HG03342 (cell line): ENCODE measurements at regions not wholly inside any gene's neighbourhood (a gene's known extent, or its start where the extent isn't known, plus 50 kb on each side); places are given as distances from the start of the nearest gene placed in this dataset.
"Not testable (repeated sequence)": the region's sequence is repeated elsewhere in the genome, so short reads cannot be mapped to it uniquely, and the experiment has no call there.

Experiments
- ATAC-seq: cut with Tn5 transposase; IDR thresholded peaks from one replicate; pipeline ENCODE4 v1.9.1; 2021; ENCODE audit warnings: mild to moderate bottlenecking, moderate library complexity; ENCODE audit not compliant: unreplicated experiment

DNA sequence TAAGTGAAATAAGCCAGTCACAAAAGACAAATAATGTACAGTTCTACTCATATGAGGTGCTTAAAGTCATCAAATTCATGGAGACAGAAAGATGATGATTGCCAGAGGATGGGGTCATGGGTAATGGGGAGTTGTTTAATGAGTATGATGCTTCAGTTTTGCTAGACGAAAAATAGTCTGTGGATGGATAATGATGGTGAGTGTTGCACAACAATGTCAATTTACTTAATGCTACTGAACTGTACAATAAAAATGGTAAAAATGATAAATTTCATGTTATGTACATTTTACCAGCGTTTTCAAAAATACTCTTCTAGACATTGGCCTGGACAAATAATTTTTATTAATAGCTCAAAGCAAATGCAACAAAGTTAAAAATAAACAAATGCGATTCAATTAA, 118.5 kb upstream of the KYNU start:
- no peak for ATAC-seq

DNA sequence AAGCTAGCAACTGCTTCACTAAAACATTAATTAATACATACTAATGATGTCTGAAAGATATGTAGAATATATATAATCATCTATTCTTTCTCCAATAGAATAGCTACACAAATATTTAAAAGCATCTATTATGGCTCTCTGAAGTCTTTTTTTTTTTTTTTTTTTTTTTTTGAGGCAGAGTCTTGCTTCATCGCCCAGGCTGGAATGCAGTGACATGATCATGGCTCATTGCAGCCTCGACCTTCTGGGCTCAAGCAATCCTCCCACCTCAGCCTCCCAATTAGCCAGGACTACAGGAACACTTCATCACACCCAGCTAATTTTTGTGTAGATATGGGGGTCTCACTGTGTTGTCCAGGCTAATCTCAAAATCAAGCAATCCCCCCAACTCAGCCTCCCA, 120.4 kb upstream of the KYNU start:
- no peak for ATAC-seq

DNA sequence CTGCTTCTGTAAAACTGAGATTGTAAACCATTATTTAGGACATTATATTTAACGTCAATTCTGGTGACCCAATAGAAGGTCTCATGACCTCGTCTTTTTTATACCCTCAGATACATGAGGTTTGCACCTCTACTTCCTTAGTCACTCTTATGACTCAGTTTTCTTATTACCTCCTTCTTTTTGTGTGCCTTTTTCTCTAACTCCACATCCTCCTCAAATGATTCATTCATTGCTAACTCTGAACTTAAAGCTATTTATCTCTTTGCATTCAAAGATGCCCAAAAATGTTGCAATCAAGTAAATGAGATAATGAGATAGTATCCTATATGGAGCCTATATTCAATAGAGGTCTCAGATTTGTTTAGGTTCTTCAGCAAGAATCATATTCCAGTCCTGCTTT, 121.0 kb upstream of the KYNU start:
- ATAC-seq, result no peak

DNA sequence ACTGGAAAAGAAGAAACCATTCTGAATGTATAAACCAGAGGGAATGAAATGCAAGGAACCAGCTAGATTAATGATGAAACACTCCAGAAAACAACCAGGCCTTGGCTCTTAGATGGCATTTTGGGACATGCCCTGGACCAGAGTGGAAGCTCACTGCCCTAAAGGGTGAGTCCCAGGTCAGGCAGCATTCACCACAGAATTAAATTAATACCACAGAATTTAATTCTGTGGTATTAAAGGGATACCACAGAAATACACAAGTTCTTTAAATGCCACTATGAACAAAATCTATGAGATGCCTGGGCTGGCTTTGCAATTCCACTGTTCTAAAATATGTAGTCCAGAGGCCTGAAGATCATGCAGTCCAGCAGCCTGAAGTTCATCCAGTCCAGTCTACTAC, 122.3 kb upstream of the KYNU start:
- no peak for ATAC-seq

DNA sequence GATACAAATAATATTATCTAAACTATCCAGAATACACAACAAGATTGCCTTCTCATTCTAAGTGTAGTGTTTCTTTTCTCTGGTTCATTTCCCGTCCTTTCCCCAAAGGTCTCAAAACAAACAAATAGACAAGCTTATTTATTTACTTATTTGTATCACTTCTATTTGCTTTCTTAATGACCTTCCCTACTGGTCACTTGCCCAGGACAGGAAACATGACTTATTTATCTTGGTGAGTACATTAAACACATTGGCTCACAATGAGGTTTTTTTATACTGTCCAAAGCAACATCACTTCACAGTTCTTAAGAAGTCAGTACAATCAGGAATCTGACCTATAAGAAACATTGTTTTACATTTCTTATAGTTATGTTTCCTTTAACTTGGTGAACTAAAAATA, 123.3 kb upstream of the KYNU start:
- no peak for ATAC-seq

DNA sequence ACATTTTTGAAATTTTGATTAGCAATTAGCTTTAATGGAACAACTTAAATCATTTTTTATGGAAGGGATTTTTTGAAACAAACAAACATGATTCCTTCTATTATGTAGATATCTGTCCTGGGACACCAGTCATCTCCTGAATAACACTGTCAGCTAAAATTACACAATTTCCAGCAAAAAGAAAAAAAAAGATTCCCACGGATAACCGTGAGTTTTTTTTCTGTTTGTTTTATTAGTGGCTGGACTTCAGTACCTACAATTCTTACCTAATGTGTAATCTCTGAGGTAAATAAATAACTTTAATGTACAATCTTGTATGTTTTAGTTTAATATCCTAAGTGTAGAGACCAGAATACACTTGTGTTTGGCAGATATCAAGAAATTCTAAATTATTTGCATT, 126.6 kb upstream of the KYNU start:
- no peak for ATAC-seq

DNA sequence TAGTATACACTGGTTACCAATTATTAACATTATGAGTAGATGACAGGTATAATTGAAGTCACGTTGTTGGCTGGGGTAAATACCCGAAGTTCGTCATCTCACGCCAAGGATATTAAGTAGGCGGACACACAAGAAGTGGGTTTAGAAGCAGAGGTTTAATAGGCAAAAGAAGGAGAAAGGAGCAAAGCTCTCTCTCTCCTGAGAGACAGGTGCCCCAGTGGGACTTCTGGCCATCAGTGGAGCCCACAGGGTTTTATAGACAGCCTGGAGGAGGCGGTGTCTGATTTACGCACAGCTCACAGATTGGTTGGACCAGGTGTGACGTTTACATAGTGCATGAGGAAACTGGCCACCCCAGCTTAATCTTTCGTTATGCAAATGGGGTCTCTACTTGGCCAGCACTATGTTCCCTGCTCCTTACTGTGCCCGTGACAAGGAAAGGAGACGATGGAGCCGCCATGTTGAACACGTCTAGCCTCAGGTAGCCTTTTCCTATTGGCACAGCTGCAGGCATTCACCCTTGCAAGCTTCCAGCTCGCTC, 128.8 kb upstream of the KYNU start:
- ATAC-seq, result no peak

DNA sequence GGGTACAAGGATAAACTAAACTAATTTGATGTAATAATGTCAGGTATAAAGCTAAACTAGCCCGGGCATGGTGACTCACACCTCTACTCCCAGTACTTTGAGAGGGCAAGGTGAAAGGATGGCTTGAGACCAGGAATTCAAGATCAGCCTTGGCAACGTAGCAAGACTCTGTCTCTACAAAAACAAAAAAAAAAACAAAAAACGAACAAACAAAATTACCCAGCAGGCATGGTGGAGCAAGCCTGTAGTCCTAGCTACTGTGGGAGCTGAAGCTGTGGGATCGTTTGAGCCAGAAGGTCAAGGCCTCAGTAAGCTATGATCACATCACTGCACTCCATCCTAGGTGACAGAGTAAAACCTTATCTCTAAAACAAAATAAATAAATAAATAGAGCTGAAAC, 131.8 kb upstream of the KYNU start:
- no peak for ATAC-seq

DNA sequence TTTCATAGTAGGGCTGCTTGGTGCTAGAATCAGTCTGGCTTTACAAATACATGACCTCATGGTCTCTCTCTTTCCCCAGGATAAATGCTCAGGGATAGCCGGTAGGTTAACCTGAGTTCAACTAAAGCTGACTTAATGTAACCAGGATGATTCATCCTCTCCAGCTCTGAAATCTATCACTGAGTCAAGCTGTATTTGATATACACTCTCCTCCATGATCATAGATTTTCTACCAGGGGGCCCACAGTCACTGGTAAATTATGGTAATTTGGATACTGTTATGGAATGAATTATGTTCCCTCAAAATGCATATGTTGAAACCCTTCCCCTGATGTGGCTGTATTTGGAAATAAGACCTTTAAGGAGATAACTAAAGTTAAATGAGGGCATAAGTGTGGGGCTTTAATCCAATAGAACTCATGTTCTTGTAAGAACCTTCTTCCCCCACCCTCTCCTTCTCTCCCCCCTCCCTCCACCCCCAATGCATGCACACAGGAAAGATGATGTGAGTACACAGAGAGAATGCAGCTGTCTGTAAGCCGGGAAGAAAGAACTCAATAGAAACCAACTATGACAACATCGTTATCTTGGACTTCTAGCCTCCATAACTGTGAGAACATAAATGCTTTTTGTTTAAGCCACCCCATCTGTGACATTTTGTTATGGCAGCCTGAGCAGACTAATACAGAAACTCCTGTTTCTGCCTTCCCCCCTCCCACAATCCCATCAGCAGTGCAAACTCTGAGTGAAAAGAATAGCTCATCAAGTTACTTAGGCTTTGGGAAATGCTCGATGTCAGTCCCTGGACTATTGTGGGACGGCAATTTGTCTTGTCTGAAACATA, 134.9 kb upstream of the KYNU start:
- ATAC-seq, result peak; percentile 36

DNA sequence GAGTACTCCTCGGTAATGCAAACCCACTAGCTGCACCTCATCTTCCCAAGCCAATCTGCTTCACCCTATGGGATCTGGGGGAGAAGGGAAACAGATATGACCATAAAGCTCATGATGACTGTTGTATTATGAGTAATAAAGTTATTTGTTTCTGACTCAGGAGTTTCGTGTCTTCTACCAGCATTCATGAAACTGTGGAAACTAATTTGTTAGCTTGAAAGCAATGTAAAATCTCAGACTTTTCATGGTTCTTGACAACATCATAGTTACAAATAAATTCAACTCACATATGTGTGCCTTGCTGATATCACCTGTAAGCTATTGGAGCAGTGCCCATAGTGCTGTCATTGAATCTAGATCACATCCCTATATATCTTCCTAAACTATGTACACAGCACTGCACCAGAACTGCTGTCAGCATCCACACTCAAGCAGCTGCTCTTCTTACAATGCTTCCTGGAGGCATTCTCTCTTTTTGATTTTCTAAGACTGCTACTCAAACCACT, 135.6 kb upstream of the KYNU start:
- ATAC-seq, result peak; percentile 65

DNA sequence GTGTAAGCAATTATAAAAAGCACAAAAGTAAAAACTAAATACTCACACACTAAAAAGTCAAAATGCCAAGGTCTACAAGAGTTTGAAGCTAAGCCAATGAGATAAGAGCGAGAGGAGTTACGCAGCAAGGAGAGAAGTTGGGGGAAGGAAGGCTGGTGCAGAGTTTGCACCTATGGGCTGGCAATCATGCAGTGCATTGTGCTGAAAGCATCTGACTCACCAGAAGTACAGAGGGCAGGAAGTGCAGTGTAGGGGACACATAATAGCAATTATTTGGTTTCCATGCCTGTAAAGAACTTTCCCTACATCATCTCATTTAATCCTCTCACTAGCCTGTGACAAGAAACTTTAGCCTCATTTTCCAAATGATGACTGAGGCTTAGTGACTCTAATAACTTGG, 142.7 kb upstream of the KYNU start:
- ATAC-seq, result no peak

DNA sequence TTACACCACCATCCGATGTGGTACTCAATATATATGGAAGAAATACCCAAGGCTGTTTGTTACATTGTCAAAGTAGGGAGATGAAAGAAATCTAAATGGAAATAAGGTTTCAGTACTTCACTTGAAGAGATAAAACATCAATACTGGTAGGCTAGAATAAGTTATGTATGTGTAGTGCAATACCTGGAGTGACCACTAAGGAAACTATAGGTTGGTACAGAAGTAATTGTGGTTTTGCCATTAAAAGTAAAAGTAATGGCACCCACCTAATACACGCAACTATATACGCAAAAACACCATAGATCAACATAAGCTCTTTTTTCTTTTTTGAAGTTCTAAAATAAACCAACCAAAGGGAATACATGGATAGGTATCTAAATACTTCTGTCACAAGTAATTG, 143.2 kb upstream of the KYNU start:
- no peak for ATAC-seq

DNA sequence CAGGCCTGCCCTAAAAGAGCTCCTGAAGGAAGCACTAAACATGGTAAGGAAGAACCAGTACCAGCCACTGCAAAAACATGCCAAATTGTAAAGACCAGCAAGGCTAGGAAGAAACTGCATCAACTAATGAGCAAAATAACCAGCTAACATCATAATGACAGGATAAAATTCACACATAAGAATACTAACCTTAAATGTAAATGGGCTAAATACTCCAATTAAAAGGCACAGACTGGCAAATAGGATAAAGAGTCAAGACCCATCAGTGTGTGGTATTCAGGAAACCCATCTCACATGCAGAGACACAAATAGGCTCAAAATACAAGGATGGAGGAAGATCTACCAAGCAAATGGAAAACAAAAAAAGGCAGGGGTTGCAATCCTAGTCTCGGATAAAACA, 147.7 kb upstream of the KYNU start:
- ATAC-seq, result not testable (repeated sequence)

DNA sequence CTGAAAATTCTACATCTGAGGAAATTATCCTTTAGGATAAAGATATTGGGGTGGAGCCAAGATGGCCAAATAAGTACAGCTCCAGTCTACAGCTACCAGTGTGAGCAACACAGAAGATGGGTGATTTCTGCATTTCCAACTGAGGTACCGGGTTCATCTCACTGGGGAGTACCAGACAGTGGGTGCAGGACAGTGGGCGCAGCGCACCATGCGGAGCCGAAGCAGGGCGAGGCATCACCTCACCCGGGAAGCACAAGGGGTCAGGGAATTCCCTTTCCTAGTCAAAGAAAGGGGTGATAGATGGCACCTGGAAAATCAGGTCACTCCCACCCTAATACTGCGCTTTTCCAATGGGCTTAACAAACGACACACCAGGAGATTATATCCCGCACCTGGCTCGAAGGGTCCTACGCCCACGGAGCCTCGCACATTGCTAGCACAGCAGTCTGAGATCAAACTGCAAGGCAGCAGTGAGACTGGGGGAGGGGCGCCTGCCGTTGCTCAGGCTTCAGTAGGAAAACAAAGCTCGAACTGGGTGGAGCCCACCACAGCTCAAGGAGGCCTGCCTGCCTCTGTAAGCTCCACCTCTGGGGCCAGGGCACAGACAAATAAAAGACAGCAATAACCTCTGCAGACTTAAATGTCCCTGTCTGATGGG, 149.5 kb upstream of the KYNU start:
- ATAC-seq, result not testable (repeated sequence)

DNA sequence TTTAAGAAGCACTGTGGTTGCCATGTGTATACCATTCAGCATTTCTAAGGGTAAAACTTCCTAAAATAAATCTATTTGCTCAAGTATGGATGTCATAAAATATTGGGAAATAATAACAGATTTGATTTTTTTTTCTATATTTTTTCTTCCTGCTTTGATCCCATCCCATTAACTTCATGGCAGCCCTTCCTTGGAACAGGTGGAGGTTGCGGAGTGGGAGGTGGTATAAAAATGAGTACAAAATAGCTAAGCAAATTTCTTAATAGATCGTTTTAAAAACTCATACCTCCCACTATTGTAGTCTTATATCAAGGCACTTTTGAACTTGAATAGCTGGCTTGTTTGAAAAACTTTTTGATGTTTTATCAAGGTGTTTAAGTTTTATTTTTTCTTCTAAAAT, 152.1 kb upstream of the KYNU start:
- ATAC-seq, result peak; percentile 3

DNA sequence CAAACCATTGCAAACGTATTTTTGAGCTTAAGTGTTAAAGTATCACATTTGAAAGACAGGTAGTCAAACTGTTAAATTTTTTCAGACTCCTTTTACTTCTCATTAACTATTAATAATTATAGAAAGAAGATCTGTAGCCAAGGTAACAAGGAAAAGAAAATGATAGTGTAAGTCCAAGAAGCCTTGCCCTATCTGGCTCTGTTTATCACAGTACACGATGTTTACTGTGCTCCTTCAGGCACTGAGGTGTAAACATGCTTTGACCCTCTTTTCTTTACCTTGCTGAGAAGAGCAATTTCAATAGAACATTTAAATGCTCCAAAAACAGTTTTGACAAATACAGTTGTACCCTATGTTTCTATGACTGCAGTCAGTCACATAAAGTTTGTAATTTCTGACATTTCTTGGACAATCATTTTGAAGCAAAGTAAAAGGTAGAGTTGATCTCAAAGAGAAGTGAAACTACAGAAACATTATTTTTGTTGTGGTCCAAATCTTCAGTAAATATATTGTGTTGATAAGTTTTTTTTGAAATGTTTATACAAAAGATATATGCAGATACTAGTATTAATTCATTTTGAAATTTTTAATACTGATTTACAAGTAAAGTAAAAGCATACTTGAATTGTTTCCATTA, 152.6 kb upstream of the KYNU start:
- peak; percentile 77 for ATAC-seq

DNA sequence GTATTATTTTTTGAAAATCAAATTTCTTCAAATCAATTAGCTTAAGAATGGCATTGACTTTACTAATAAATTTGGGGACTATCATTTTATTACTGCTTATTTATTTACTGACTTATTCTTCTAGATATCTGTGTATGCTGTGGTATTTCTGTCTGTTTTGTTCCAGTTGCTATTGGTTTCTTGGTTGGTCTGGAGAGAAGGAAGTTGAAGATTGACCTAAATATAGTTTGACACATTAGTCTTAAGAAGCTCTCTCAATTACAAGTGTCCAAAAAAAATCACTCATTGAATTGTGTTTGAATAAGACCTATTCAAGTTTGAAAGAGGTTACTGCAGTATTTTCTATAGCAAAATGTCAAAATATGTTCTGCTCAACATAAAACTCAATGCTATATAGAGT, 153.3 kb upstream of the KYNU start:
- peak; percentile 57 for ATAC-seq

DNA sequence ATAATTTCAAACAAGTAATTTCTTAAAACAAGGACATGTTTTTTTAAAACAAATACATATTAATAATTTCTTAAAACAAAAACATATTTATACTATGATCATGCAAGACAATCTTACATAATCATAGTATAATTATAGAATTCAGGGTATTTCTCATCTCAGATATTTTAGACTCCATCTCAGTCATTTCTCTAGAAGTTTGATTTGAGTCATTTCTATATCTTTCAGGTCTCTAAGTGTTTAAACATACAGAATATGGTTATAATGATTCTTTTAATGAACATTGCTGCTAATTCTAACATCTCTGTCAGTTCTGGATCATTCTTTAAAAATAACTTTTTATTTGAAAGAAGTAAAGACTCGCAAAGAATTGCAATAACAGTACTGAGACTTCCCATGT, 154.2 kb upstream of the KYNU start:
- ATAC-seq, result no peak

DNA sequence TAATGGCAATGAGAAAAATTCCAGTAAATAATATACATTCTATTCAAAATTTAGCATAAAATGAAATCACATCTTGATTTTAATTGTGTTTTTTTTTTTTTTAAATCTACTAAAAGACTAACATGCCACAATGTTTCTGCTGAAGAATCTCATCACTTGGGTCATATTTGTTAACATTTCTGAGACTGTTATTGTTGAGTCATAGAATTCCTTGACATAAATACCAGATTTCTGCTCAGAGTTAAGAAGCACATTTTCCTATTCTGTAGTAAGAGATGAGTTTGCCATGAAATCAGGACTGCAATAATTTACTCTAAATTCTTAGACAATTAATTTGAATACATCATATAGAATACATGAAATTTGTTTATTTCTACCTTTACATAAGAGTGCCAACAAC, 154.9 kb upstream of the KYNU start:
- ATAC-seq, result no peak

DNA sequence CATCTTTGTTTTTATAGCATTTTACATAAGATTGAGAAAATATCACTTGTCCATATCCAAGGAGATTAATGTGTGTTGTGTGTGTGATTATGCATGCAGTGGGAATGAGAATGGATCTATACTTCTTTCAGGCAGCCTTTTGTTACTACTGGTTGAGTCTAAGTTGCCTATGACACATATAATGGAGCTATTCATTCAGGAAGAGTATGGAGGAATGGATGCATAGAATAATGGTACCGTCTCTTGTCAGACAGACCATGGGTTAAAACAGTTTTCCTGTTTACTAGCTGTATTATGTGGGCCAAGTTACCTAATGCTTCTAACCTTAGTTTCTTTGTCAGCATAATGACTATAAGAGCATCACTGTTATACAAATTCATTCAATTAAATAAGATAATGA, 155.4 kb upstream of the KYNU start:
- no peak for ATAC-seq

DNA sequence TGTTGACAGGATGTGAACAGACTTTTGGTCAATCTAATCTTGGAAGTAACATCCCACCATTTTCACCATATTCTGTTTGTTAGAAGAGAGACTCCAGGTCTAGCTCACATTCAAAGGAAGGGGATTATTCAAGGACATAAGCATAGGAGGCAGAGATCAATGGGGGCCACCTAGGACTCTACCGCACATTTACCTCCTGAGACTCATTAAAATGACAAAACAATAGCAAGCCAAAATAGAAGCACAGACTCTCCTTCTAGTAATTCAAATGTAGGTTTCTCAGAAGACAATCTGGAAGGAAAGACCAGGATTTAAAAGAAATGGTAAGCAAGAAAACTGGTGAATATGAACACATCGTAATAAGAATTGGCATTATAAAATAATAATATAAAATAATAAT, 156.4 kb upstream of the KYNU start:
- no peak for ATAC-seq
